ENCODE measurements at regions not wholly inside any gene's neighbourhood (a gene's known extent, or its start where the extent isn't known, plus 50 kb on each side); places are given as distances from the start of the nearest gene placed in this dataset.

DNA sequence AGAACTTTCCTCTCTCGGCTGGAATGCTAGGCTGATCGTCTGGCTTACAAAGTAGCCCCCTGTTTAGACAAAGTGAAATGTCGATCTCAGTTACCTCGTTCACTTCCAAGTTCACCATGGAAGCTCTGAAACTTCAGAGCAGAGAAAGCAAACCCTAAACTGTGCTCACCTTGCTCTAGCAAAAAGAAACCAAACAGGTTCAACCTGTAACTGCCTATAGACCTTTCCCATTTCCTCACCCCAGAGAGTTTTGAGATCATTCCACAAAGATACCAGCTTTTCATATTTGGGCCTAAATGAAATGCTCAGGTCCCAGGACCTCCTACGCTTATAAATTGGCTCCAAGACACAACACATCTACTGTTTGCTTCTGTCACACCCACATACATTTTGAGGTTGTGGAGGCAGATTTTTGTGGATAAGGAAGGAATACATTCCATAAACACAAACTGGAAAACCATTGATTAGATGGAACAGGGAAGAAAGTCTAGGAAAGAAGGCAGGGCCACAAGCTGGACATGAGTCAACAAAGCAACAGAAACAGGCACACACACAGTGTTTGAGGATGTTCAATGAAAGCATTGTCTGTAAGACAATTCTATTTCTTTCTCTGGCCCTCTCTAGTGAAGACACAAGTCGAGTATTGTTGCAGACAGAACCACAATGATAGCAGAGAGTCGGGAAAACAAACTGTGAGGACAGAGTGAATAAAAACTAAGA, 52.8 kb upstream of the TGIF1 start:
- TF ChIP-seq, protein P1, sequence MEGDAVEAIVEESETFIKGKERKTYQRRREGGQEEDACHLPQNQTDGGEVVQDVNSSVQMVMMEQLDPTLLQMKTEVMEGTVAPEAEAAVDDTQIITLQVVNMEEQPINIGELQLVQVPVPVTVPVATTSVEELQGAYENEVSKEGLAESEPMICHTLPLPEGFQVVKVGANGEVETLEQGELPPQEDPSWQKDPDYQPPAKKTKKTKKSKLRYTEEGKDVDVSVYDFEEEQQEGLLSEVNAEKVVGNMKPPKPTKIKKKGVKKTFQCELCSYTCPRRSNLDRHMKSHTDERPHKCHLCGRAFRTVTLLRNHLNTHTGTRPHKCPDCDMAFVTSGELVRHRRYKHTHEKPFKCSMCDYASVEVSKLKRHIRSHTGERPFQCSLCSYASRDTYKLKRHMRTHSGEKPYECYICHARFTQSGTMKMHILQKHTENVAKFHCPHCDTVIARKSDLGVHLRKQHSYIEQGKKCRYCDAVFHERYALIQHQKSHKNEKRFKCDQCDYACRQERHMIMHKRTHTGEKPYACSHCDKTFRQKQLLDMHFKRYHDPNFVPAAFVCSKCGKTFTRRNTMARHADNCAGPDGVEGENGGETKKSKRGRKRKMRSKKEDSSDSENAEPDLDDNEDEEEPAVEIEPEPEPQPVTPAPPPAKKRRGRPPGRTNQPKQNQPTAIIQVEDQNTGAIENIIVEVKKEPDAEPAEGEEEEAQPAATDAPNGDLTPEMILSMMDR (IDR thresholded peaks at IDR 0.05), result no peak
- peaks cover 6% of the 10 kb centered on the region; the same call in 1 of the 2 replicates for H3K9me3 Mint-ChIP-seq
- H3K4me3 Mint-ChIP-seq, result no peak overlapping the region
- no peak for DNase-seq
- H3K27ac Mint-ChIP-seq, result no peak overlapping the region
- H3K27me3 Mint-ChIP-seq (ENCODE audit: insufficient read depth), result peaks cover 41% of the 10 kb centered on the region
- H3K36me3 Mint-ChIP-seq (ENCODE audit: low read depth), result 0 out of 2 replicates have a peak, but pooled peaks cover 7% of the 10 kb centered on the region
- H3K4me1 Mint-ChIP-seq (ENCODE audit: low read depth), result no peaks in the 10 kb centered on the region

DNA sequence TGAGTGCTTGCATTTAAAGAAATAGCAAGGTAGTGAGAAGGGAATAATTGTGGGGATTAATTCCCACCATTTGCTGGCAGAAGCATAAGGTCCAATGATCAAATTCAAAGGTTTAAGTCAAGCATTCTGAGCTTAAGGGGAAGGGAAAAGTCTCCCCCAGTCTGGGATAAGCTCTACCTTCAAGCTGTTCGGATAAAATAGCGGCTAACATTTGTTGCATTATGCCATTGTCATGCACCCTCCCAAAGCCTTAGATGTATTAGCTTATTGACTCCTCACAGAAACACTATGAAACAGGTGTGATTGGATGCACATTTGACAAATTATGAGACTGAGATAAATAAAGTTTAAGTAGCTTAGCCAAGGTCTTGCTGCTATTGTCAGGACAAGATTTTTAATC, 52.2 kb upstream of the TGIF1 start:
- peaks cover 41% of the 10 kb centered on the region for H3K27me3 Mint-ChIP-seq (ENCODE audit: insufficient read depth)
- H3K4me3 Mint-ChIP-seq, result no peak overlapping the region
- no peaks in the 10 kb centered on the region for H3K4me1 Mint-ChIP-seq (ENCODE audit: low read depth)
- no peak for DNase-seq
- H3K27ac Mint-ChIP-seq, result no peak overlapping the region
- TF ChIP-seq, protein P1 (IDR thresholded peaks at IDR 0.05), result no peak
- H3K9me3 Mint-ChIP-seq, result peaks cover 6% of the 10 kb centered on the region; the same call in 1 of the 2 replicates
- H3K36me3 Mint-ChIP-seq (ENCODE audit: low read depth), result 0 out of 2 replicates have a peak, but pooled peaks cover 7% of the 10 kb centered on the region
